Pancreas (tissue), 10 donors: ENCODE measurements at regions not wholly inside any gene's neighbourhood (a gene's known extent, or its start where the extent isn't known, plus 50 kb on each side); places are given as distances from the start of the nearest gene placed in this dataset.

Experiments used
- ATAC-seq, 4 donors: fragments of 200-7000 bp; cut with Tn5 transposase; one replicate each; pipeline versions ENCODE4 v1.8.0 to v1.9.1; 2020; ENCODE audit warnings: mild to moderate bottlenecking in 4 of 4, moderate library complexity in 4 of 4
- DNase-seq, 6 donors: peaks; one replicate each; pipeline ENCODE4 v3.0.0-alpha.2; 2020
- FAIRE-seq: peaks from 2 replicates; lab custom pipeline; 2012; peaks lifted over from hg19 to GRCh38; lab: Jason Lieb, UNC
- H3K27ac ChIP-seq, 4 donors: fragments of 200-600 bp; sonication (generic); 1 replicate in 3 of 4; 2 replicates in 1 of 4; pipeline versions ENCODE4 v1.5.0 to v1.8.0; 2020
- H3K27me3 ChIP-seq, 4 donors: fragments of 200-600 bp; one replicate each; pipeline ENCODE4 v1.8.0; 2021
- H3K36me3 ChIP-seq, 3 donors: fragments of 200-600 bp; sonication (generic) in 1 of 3; one replicate each; pipeline versions ENCODE4 v1.5.0 to v1.8.0; 2020 to 2021
- H3K4me1 ChIP-seq, 3 donors: fragments of 200-600 bp; one replicate each; pipeline ENCODE4 v1.8.0; 2021
- H3K4me3 ChIP-seq, 4 donors: fragments of 200-600 bp; sonication (generic) in 2 of 4; one replicate each; pipeline versions ENCODE4 v1.5.0 to v1.8.0; 2020 to 2021
- H3K9me3 ChIP-seq, 4 donors: fragments of 200-600 bp; one replicate each; pipeline ENCODE4 v1.8.0; 2021
- CTCF ChIP-seq, 4 donors: fragments of 200-600 bp; sonication (generic) in 3 of 4; IDR thresholded peaks; one replicate each; pipeline versions ENCODE4 v1.5.0 to v1.8.0; 2021; ENCODE audit warnings: antibody characterized with exemption in 4 of 4
- WGBS, 2 donors: extraction: QIAGEN DNeasy Blood & Tissue Kit; methylation state at CpG; one replicate each; pipeline ENCODE4 v1.1.7; 2013; 5-methylcytosine and 5-hydroxymethylcytosine counted together
- intact Hi-C, 3 donors: fragments of 100-400 bp; cut with DNase I; formaldehyde crosslinking; loops; one replicate each; pipeline versions ENCODE4 v1.11.1 to v1.14.2; 2022
- donor health status: healthy with polysubstance abuse.
- donor health status: DM: no; HTN: no; CAD: no; lungs with moderate emphysema.
- donor health status: DM: no; HTN: no; CAD: no.
- donor health status: control.
- donor health status: control.
- donor health status: Bipolar disorder and iron deficiency.
- donor health status: DM: yes; HTN: yes; CAD: no.
- donor health status: DM: no; HTN: no; CAD: no.
- donor health status: DM: no; HTN: no; CAD: no.
- donor health status: DM: yes; HTN: yes; CAD: no.

- Histone ChIP-seq H3K4me1 (no peaks in the 10 kb centered on the region), H3K4me3 (no peak overlapping the region), H3K27me3 (no peaks in the 10 kb centered on the region), H3K27ac (no peak overlapping the region), H3K36me3 (no peaks in the 10 kb centered on the region), H3K9me3 (no peaks in the 10 kb centered on the region)
- no peak for FAIRE-seq
- no peak for DNase-seq
- intact Hi-C loops, result no loop called here
- ATAC-seq, result no peak
- WGBS, 2 donors, result 81 to 87% methylated on average over 4 of the region's 4 CpGs
- no peak for TF ChIP-seq CTCF (IDR thresholded peaks at IDR 0.05)
Observed at GRCh38 chr18:34314847-34315246, 90.1 kb upstream of the NOL4 start.

- 73% methylated on average over 6 of the region's 6 CpGs for WGBS, 2 donors
- Histone ChIP-seq H3K4me3 (no peak overlapping the region), H3K36me3 (no peaks in the 10 kb centered on the region), H3K27ac (no peak overlapping the region), H3K27me3 (no peaks in the 10 kb centered on the region), H3K4me1 (no peaks in the 10 kb centered on the region), H3K9me3 (no peaks in the 10 kb centered on the region)
- ATAC-seq (no peak), DNase-seq (no peak), FAIRE-seq (no peak)
- intact Hi-C loops, result no loop called here
- no peak for TF ChIP-seq CTCF (IDR thresholded peaks at IDR 0.05)
Observed at GRCh38 chr18:34315591-34316352, 91.1 kb upstream of the NOL4 start.

GRCh38 chr18:34320267-34320666 is 95.6 kb upstream of the NOL4 start:
- Histone ChIP-seq H3K27ac (no peak overlapping the region), H3K27me3 (no peaks in the 10 kb centered on the region), H3K9me3 (no peaks in the 10 kb centered on the region), H3K4me1 (no peaks in the 10 kb centered on the region), H3K4me3 (no peak overlapping the region), H3K36me3 (no peaks in the 10 kb centered on the region)
- intact Hi-C loops, result no loop called here
- no peak for DNase-seq
- FAIRE-seq, result no peak
- WGBS, 2 donors, result 67% methylated on average over 2 of the region's 2 CpGs
- no peak for ATAC-seq
- no peak for TF ChIP-seq CTCF (IDR thresholded peaks at IDR 0.05)

- Histone ChIP-seq H3K4me1 (no peaks in the 10 kb centered on the region), H3K27ac (no peak overlapping the region), H3K27me3 (no peaks in the 10 kb centered on the region), H3K4me3 (no peak overlapping the region), H3K9me3 (no peaks in the 10 kb centered on the region), H3K36me3 (no peaks in the 10 kb centered on the region)
- intact Hi-C loops, result no loop called here
- no peak for TF ChIP-seq CTCF (IDR thresholded peaks at IDR 0.05)
- DNase-seq, result no peak
- ATAC-seq, result no peak
- FAIRE-seq, result no peak
- 80 to 93% methylated on average over 2 of the region's 2 CpGs for WGBS, 2 donors
Observed at GRCh38 chr18:34321066-34321465, 96.4 kb upstream of the NOL4 start.
